Erythroblast (primary cell): ENCODE measurements at regions not wholly inside any gene's neighbourhood (a gene's known extent, or its start where the extent isn't known, plus 50 kb on each side); places are given as distances from the start of the nearest gene placed in this dataset.

Experiments
- DNase-seq, 2 experiments: peaks; one replicate each; lab custom pipeline; 2025; lab: John Stamatoyannopoulos, UW
- GATA1 ChIP-seq: IDR thresholded peaks from 2 replicates; pipeline ENCODE4 v1.6.1; 2011; ENCODE audit warnings: low read depth, mild to moderate bottlenecking, control low read depth, low read length, moderate library complexity
- POLR2A ChIP-seq: IDR thresholded peaks from 2 replicates; pipeline ENCODE4 v1.6.1; 2011; ENCODE audit warnings: mild to moderate bottlenecking, low read length

- TF ChIP-seq GATA1 (no peak), POLR2A (no peak)
- DNase-seq: no peak
Measured at GRCh38 chr13:80249516-80250212, 91.3 kb downstream of the SPRY2 start.

GRCh38 chr13:80245162-80245733 lies 95.7 kb downstream of the SPRY2 start:
- TF ChIP-seq POLR2A (no peak), GATA1 (no peak)

GRCh38 chr13:80244574-80244973 lies 96.4 kb downstream of the SPRY2 start:
- TF ChIP-seq POLR2A (no peak), GATA1 (no peak)
- DNase-seq: no peak

More at GRCh38 chr13:80245162-80245733, 95.7 kb downstream of the SPRY2 start:
- DNase-seq: no peak

- no peak for TF ChIP-seq GATA1
- no peak for TF ChIP-seq POLR2A
- no peak for DNase-seq
Measured at GRCh38 chr13:80242728-80243427, 98.0 kb downstream of the SPRY2 start.

- TF ChIP-seq POLR2A (no peak), GATA1 (no peak)
- DNase-seq: no peak
Measured at GRCh38 chr13:80239571-80240255, 101.2 kb downstream of the SPRY2 start.

- TF ChIP-seq GATA1: no peak
- DNase-seq: no peak
Measured at GRCh38 chr13:80239116-80239515, 101.8 kb downstream of the SPRY2 start.

- DNase-seq: no peak
- TF ChIP-seq POLR2A: no peak
- TF ChIP-seq GATA1: no peak
Measured at GRCh38 chr13:80237646-80238045, 103.3 kb downstream of the SPRY2 start.

- DNase-seq: no peak
- TF ChIP-seq POLR2A: no peak
- TF ChIP-seq GATA1: no peak
Measured at GRCh38 chr13:80235967-80236302, 105.0 kb downstream of the SPRY2 start.

GRCh38 chr13:80235166-80235966 lies 105.6 kb downstream of the SPRY2 start:
- no peak for DNase-seq
- TF ChIP-seq POLR2A (no peak), GATA1 (no peak)

- TF ChIP-seq GATA1 (no peak), POLR2A (no peak)
- DNase-seq: no peak
Measured at GRCh38 chr13:80227645-80228044, 113.3 kb downstream of the SPRY2 start.

- DNase-seq: no peak
- TF ChIP-seq GATA1: no peak
- TF ChIP-seq POLR2A: no peak
Measured at GRCh38 chr13:80226645-80227044, 114.3 kb downstream of the SPRY2 start.

GRCh38 chr13:80224468-80224867 lies 116.5 kb downstream of the SPRY2 start:
- no peak for DNase-seq
- TF ChIP-seq POLR2A: no peak
- TF ChIP-seq GATA1: no peak
